Endothelial cell (in vitro differentiated cells): ENCODE measurements at regions not wholly inside any gene's neighbourhood (a gene's known extent, or its start where the extent isn't known, plus 50 kb on each side); places are given as distances from the start of the nearest gene placed in this dataset.

Experiments used
- DNase-seq: peaks from one replicate; pipeline ENCODE4 v3.0.0; 2021; ENCODE audit warnings: low spot score
- H3K27ac Mint-ChIP-seq: one replicate; pipeline ENCODE4 v1.8.0; 2021; ENCODE audit warnings: mixed read lengths, inconsistent platforms; ENCODE audit not compliant: unreplicated experiment
- H3K27me3 Mint-ChIP-seq: one replicate; pipeline ENCODE4 v1.8.0; 2021; ENCODE audit warnings: mild to moderate bottlenecking, moderate library complexity, mixed read lengths, inconsistent platforms; ENCODE audit not compliant: unreplicated experiment
- H3K36me3 Mint-ChIP-seq: one replicate; pipeline ENCODE4 v1.8.0; 2021; ENCODE audit warnings: mild to moderate bottlenecking, low read depth, mixed read lengths, inconsistent platforms; ENCODE audit not compliant: unreplicated experiment
- H3K4me1 Mint-ChIP-seq: one replicate; pipeline ENCODE4 v1.8.0; 2021; ENCODE audit warnings: mild to moderate bottlenecking, mixed read lengths, inconsistent platforms; ENCODE audit not compliant: unreplicated experiment
- H3K4me3 Mint-ChIP-seq: one replicate; pipeline ENCODE4 v1.8.0; 2021; ENCODE audit warnings: mild to moderate bottlenecking, mixed read lengths, inconsistent platforms; ENCODE audit not compliant: unreplicated experiment
- H3K9me3 Mint-ChIP-seq: one replicate; pipeline ENCODE4 v1.8.0; 2021; ENCODE audit warnings: mixed read lengths, inconsistent platforms; ENCODE audit not compliant: unreplicated experiment
- TF ChIP-seq, protein P1 (sequence below): fragments of 200-600 bp; sonication (generic); IDR thresholded peaks from one replicate; pipeline ENCODE4 v1.5.0; 2021; ENCODE audit warnings: antibody characterized with exemption; ENCODE audit not compliant: unreplicated experiment

DNA sequence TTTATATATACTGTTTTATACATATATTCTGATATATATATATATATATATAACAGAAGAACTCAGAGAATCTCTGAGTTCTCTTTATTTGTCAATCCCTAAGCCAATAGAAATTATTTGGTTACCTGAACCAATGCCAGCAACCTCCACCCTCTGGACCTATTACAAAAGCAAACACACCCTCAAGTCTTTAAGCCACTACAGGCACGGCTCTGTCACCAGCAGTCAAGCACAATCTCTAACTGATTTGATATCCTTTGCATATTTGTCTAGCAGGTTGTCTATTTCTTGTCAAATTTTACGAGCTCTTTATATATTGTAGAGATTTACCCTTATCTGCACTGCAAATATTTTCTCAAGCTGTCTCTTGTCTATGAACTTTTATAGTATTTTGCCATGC is 66.6 kb upstream of the TOPAZ1 start:
- Mint-ChIP-seq H3K9me3 (no peaks in the 10 kb centered on the region), H3K27ac (no peak overlapping the region), H3K36me3 (no peaks in the 10 kb centered on the region), H3K4me1 (no peaks in the 10 kb centered on the region), H3K27me3 (no peaks in the 10 kb centered on the region), H3K4me3 (no peak overlapping the region)
- TF ChIP-seq, protein P1, sequence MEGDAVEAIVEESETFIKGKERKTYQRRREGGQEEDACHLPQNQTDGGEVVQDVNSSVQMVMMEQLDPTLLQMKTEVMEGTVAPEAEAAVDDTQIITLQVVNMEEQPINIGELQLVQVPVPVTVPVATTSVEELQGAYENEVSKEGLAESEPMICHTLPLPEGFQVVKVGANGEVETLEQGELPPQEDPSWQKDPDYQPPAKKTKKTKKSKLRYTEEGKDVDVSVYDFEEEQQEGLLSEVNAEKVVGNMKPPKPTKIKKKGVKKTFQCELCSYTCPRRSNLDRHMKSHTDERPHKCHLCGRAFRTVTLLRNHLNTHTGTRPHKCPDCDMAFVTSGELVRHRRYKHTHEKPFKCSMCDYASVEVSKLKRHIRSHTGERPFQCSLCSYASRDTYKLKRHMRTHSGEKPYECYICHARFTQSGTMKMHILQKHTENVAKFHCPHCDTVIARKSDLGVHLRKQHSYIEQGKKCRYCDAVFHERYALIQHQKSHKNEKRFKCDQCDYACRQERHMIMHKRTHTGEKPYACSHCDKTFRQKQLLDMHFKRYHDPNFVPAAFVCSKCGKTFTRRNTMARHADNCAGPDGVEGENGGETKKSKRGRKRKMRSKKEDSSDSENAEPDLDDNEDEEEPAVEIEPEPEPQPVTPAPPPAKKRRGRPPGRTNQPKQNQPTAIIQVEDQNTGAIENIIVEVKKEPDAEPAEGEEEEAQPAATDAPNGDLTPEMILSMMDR: no peak
- DNase-seq: no peak

- no peaks in the 10 kb centered on the region for H3K27me3 Mint-ChIP-seq
- no peaks in the 10 kb centered on the region for H3K36me3 Mint-ChIP-seq
- no peaks in the 10 kb centered on the region for H3K4me1 Mint-ChIP-seq
- no peak overlapping the region for H3K27ac Mint-ChIP-seq
- TF ChIP-seq, protein P1: no peak
- no peak overlapping the region for H3K4me3 Mint-ChIP-seq
- DNase-seq: no peak
- H3K9me3 Mint-ChIP-seq: no peaks in the 10 kb centered on the region
Observed at GRCh38 chr3:44179246-44179645, 62.4 kb upstream of the TOPAZ1 start.

GRCh38 chr3:44184319-44184953 is 57.2 kb upstream of the TOPAZ1 start:
- H3K4me3 Mint-ChIP-seq: no peak overlapping the region
- peaks cover 3% of the 10 kb centered on the region for H3K4me1 Mint-ChIP-seq
- no peak overlapping the region for H3K27ac Mint-ChIP-seq
- H3K9me3 Mint-ChIP-seq: no peaks in the 10 kb centered on the region
- DNase-seq: no peak
- H3K27me3 Mint-ChIP-seq: peaks cover 2% of the 10 kb centered on the region
- no peaks in the 10 kb centered on the region for H3K36me3 Mint-ChIP-seq
- TF ChIP-seq, protein P1: no peak

DNA sequence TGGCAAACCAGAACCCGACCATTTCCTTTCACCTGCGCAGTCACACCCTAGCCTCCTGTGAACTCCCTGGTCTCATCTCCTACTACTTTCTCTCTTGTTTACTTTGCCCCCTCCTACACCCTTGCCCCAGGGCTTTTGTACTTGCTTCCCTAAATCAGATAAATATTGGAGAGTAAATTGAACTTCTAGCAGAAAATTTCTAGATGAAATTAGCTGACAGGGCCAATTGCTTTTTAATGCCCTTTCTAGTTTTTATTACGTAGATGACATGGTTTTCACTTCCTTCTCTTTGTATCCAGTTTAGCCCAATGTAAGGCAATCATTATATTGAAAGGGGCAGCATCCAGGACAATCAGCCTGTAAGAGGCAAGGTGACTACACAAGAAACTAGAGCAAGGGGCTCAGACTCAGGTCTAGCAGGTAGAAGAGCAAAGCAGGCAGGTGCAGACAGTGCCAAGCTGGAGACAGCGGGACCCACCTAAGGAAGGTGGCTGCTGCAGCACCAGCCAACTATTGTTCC is 56.2 kb upstream of the TOPAZ1 start:
- peaks cover 3% of the 10 kb centered on the region for H3K4me1 Mint-ChIP-seq
- no peak overlapping the region for H3K27ac Mint-ChIP-seq
- no peak overlapping the region for H3K4me3 Mint-ChIP-seq
- H3K9me3 Mint-ChIP-seq: no peaks in the 10 kb centered on the region
- TF ChIP-seq, protein P1: no peak
- no peak for DNase-seq
- peaks cover 2% of the 10 kb centered on the region for H3K27me3 Mint-ChIP-seq
- H3K36me3 Mint-ChIP-seq: peaks cover 3% of the 10 kb centered on the region

DNA sequence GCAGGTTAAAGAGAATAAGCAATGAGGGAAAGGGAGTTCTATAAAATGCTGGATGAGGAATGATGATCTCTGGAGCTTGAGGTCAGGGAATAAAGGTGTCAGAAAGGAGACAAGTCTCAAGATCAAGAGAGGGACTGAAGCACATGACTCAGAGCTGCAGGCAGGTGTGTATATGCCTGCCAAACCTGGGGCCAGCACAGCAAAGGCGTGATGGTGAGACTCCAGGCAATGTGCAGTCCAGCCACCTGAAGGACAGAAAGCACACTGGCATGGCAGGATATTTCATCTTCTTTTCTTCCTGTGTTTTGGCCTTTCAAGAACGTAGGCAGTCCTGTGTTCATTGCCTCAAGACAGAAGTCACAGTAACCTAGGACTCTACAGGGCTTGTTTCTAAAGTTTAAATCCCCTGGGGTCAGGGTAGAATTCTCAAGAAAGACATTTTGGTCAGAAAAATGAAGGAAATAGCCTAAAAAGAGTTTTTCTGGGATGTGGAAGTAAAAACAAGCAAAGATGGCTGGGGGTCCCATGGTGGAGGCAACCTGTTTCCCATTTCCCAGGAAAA is 55.5 kb upstream of the TOPAZ1 start:
- H3K27me3 Mint-ChIP-seq: peaks cover 2% of the 10 kb centered on the region
- no peak overlapping the region for H3K27ac Mint-ChIP-seq
- H3K9me3 Mint-ChIP-seq: no peaks in the 10 kb centered on the region
- TF ChIP-seq, protein P1: no peak
- H3K4me1 Mint-ChIP-seq: peaks cover 3% of the 10 kb centered on the region
- no peak overlapping the region for H3K4me3 Mint-ChIP-seq
- DNase-seq: no peak
- peaks cover 3% of the 10 kb centered on the region for H3K36me3 Mint-ChIP-seq
